Endothelial cell of umbilical vein (primary cell): ENCODE measurements at regions not wholly inside any gene's neighbourhood (a gene's known extent, or its start where the extent isn't known, plus 50 kb on each side); places are given as distances from the start of the nearest gene placed in this dataset.
"Not testable (repeated sequence)": the region's sequence is repeated elsewhere in the genome, so short reads cannot be mapped to it uniquely, and the experiment has no call there.

Experiments used
- BruUV-seq: library from RNA; stranded (reverse); fragments of 400-500 nt; replicated peaks from 2 replicates; lab custom pipeline; 2021; lab: Mats Ljungman, UMichigan
- CTCF ChIA-PET: fragments of 300-600, 350-600 bp; sonication (Branson Sonifier 250); formaldehyde crosslinking; loops from one replicate; lab custom pipeline; 2021; ENCODE audit warnings: antibody characterized with exemption, inconsistent platforms; lab: Charles Lee
- POLR2A ChIA-PET: fragments of 300-600, 350-600 bp; sonication (Branson Sonifier 250); formaldehyde crosslinking; loops from one replicate; lab custom pipeline; 2021; ENCODE audit warnings: antibody characterized with exemption, inconsistent platforms; lab: Charles Lee
- DNase-seq: peaks from one replicate; pipeline ENCODE4 v3.0.0-alpha.2; 2011; ENCODE audit warnings: low read depth, low spot score
- FAIRE-seq: peaks from 2 replicates; lab custom pipeline; 2011; peaks lifted over from hg19 to GRCh38; lab: Jason Lieb, UNC
- H2AFZ ChIP-seq: 2 replicates; pipeline ENCODE4 v1.6.0; 2012; ENCODE audit warnings: low read depth, low read length, control low read depth, inconsistent platforms
- H3K27ac ChIP-seq: 2 replicates; pipeline ENCODE4 v1.5.1; 2011; ENCODE audit warnings: low read depth, mild to moderate bottlenecking, control low read depth, low read length, moderate library complexity; ENCODE audit not compliant: insufficient read depth
- H3K27me3 ChIP-seq, 2 experiments: 2 replicates each; pipeline versions ENCODE4 v1.6.0 to v1.6.1; 2011; ENCODE audit warnings: low read length in 2 of 2, mixed read lengths in 1 of 2; ENCODE audit not compliant: control insufficient read depth in 2 of 2, insufficient read depth in 2 of 2
- H3K36me3 ChIP-seq, 2 experiments: 2 replicates in 1 of 2; 3 replicates in 1 of 2; pipeline ENCODE4 v1.5.1; 2011; ENCODE audit warnings: low read length in 2 of 2, mild to moderate bottlenecking in 1 of 2, moderate library complexity in 1 of 2; ENCODE audit not compliant: control insufficient read depth in 2 of 2, insufficient read depth in 2 of 2; ENCODE audit errors: extremely low read depth in 1 of 2
- H3K4me1 ChIP-seq: 3 replicates; pipeline ENCODE4 v1.5.1; 2011; ENCODE audit warnings: mild to moderate bottlenecking, low read length; ENCODE audit not compliant: control insufficient read depth, insufficient read depth; ENCODE audit errors: extremely low read depth
- H3K4me2 ChIP-seq: 2 replicates; pipeline ENCODE4 v1.6.1; 2011; ENCODE audit warnings: low read length, control low read depth, mixed read lengths; ENCODE audit not compliant: insufficient read depth
- H3K4me3 ChIP-seq, 3 experiments: fragments of 200-600 bp in 1 of 3; sonication (generic), shearing (Covaris generic) in 1 of 3; replicated peaks in 1 of 3; 2 replicates each; pipeline ENCODE4 v1.5.1; 2011 to 2016; ENCODE audit warnings: control low read depth in 3 of 3, low read length in 3 of 3, mild to moderate bottlenecking in 2 of 3, inconsistent platforms in 1 of 3, low read depth in 1 of 3, moderate library complexity in 1 of 3; ENCODE audit not compliant: insufficient read depth in 1 of 3
- H3K79me2 ChIP-seq: 2 replicates; pipeline ENCODE4 v1.6.0; 2012; ENCODE audit warnings: low read length, inconsistent platforms; ENCODE audit not compliant: control insufficient read depth, insufficient read depth
- H3K9ac ChIP-seq: replicated peaks from 2 replicates; pipeline ENCODE3; 2011; ENCODE audit warnings: low read length, control low read depth; ENCODE audit not compliant: insufficient read depth; ENCODE audit errors: extremely low read depth
- H3K9me1 ChIP-seq: replicated peaks from 3 replicates; pipeline ENCODE4 v1.6.0; 2011; ENCODE audit warnings: mild to moderate bottlenecking, low read length; ENCODE audit not compliant: control insufficient read depth, insufficient read depth; ENCODE audit errors: extremely low read depth
- H3K9me3 ChIP-seq: replicated peaks from 2 replicates; pipeline ENCODE4 v1.5.1; 2012; ENCODE audit warnings: low read length, inconsistent platforms; ENCODE audit not compliant: control insufficient read depth, insufficient read depth
- H4K20me1 ChIP-seq: replicated peaks from 2 replicates; pipeline ENCODE3; 2011; ENCODE audit warnings: mild to moderate bottlenecking, low read length; ENCODE audit not compliant: control insufficient read depth, insufficient read depth; ENCODE audit errors: extremely low read depth
- EZH2 ChIP-seq: IDR thresholded peaks from 2 replicates; pipeline ENCODE4 v1.6.1; 2012; ENCODE audit warnings: borderline replicate concordance, low read depth, mild to moderate bottlenecking, moderate library complexity, low read length, inconsistent platforms; ENCODE audit not compliant: severe bottlenecking
- FOS ChIP-seq: IDR thresholded peaks from 2 replicates; pipeline ENCODE4 v1.6.1; 2011; ENCODE audit warnings: mild to moderate bottlenecking, low read length, moderate library complexity, borderline replicate concordance; ENCODE audit not compliant: insufficient read depth
- GATA2 ChIP-seq: IDR thresholded peaks from 2 replicates; pipeline ENCODE4 v1.7.0; 2011; ENCODE audit warnings: low read depth, mild to moderate bottlenecking, moderate library complexity, mixed read lengths, low read length; ENCODE audit not compliant: insufficient read length, insufficient read depth
- JUN ChIP-seq: IDR thresholded peaks from 2 replicates; pipeline ENCODE4 v1.6.1; 2011; ENCODE audit warnings: borderline replicate concordance, low read depth; ENCODE audit not compliant: insufficient read length, insufficient read depth
- MYC ChIP-seq: IDR thresholded peaks from one replicate; pipeline ENCODE4 v1.6.1; 2011; ENCODE audit warnings: mild to moderate bottlenecking, low read depth, low read length
- POLR2A ChIP-seq: IDR thresholded peaks from 2 replicates; pipeline ENCODE4 v1.6.1; 2012; ENCODE audit warnings: low read depth, mild to moderate bottlenecking, control low read depth, low read length
- POLR2AphosphoS5 ChIP-seq: IDR thresholded peaks from 2 replicates; pipeline ENCODE4 v1.6.1; 2012; ENCODE audit warnings: low read depth, mild to moderate bottlenecking, control low read depth, low read length, moderate library complexity; ENCODE audit not compliant: insufficient read depth
- dilution Hi-C: fragments of 300-500 bp; cut with MboI; formaldehyde crosslinking; loops from one replicate; pipeline ENCODE4 v1.15.0; 2019; ENCODE audit warnings: low sequenced_read_pairs; ENCODE audit not compliant: extremely low pct_ligation_motif_present
- intact Hi-C: fragments of 100-400 bp; cut with micrococcal nuclease; formaldehyde crosslinking; loops from one replicate; pipeline ENCODE4 v1.10.0; 2022
- TF ChIP-seq, protein P1 (sequence below), 2 donors: IDR thresholded peaks; 1 replicate in 1 of 2; 2 replicates in 1 of 2; pipeline ENCODE4 v1.5.1; 2011; ENCODE audit warnings: low read length in 2 of 2, mild to moderate bottlenecking in 2 of 2, moderate library complexity in 2 of 2, control low read depth in 1 of 2, inconsistent platforms in 1 of 2, low read depth in 1 of 2; ENCODE audit not compliant: insufficient read depth in 1 of 2; ENCODE audit errors: extremely low read depth in 1 of 2
- TF ChIP-seq, protein P2 (sequence below): IDR thresholded peaks from 2 replicates; pipeline ENCODE4 v1.6.1; 2011; ENCODE audit not compliant: insufficient read depth, insufficient read length

DNA sequence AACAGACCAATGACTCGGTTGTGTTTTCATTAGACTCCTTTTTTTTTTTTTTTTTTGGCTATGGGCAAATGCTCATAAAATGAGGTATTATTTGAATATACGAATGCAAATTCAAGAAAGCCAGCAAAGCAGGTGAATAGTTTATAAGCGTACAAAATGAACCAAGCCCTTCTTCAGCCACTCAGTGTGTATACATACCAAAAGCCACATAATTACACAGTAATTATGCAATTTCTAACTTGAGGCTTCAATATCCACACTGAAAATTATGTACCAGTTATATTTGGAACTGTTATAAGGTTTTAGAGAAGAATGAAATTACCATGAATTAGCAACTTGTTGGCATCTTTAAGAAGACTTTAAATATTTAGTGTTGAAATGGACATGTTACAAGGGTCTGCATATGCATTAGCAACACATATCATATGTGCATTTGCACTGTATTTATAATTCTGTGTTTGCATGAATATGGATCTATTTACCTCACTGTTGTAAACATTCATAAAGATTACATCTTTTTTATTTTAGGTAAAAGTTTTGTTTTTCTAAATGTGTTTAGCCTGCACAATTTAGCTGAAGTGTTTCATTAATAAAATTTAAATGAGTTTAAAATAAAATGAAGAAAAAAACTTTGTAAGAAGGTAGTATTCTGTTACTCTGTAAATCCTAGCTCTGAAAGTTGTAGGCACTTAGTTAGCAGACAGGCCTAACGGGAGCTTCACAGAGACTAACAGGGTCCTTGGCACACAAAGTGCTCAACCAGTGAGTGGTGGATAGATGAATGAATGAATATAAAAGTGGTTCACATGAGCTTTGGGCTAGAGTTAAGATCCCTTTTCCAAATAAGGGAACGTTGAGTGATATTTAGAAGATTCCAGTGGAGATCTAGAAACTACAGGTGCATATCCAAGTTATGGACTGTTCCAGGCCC lies 241.0 kb upstream of the NFIA start:
- Histone ChIP-seq H3K9ac (no peak overlapping the region), H3K4me1 (no peaks in the 10 kb centered on the region), H3K27ac (no peak overlapping the region), H2AFZ (no peak overlapping the region), H3K4me2 (no peak overlapping the region), H3K4me3 (no peak overlapping the region), H3K79me2 (no peaks in the 10 kb centered on the region), H3K9me3 (no peaks in the 10 kb centered on the region), H3K9me1 (no peaks in the 10 kb centered on the region), H3K36me3 (no peaks in the 10 kb centered on the region), H4K20me1 (no peaks in the 10 kb centered on the region), H3K27me3 (peaks cover 0 to 4% of the 10 kb centered on the region in 2 experiments)
- POLR2A ChIA-PET = no interaction called here
- TF ChIP-seq POLR2AphosphoS5 = no peak
- TF ChIP-seq JUN = no peak
- no peak for TF ChIP-seq MYC
- no peak for TF ChIP-seq GATA2
- TF ChIP-seq, protein P1, sequence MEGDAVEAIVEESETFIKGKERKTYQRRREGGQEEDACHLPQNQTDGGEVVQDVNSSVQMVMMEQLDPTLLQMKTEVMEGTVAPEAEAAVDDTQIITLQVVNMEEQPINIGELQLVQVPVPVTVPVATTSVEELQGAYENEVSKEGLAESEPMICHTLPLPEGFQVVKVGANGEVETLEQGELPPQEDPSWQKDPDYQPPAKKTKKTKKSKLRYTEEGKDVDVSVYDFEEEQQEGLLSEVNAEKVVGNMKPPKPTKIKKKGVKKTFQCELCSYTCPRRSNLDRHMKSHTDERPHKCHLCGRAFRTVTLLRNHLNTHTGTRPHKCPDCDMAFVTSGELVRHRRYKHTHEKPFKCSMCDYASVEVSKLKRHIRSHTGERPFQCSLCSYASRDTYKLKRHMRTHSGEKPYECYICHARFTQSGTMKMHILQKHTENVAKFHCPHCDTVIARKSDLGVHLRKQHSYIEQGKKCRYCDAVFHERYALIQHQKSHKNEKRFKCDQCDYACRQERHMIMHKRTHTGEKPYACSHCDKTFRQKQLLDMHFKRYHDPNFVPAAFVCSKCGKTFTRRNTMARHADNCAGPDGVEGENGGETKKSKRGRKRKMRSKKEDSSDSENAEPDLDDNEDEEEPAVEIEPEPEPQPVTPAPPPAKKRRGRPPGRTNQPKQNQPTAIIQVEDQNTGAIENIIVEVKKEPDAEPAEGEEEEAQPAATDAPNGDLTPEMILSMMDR (IDR thresholded peaks at IDR 0.05; ENCODE audit: extremely low read depth in 1 of 2, insufficient read depth in 1 of 2, low read depth in 1 of 2, low read length in 2 of 2) = no peak
- no peak for TF ChIP-seq FOS
- TF ChIP-seq EZH2 = no peak
- TF ChIP-seq, protein P2, sequence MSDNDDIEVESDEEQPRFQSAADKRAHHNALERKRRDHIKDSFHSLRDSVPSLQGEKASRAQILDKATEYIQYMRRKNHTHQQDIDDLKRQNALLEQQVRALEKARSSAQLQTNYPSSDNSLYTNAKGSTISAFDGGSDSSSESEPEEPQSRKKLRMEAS = no peak
- TF ChIP-seq POLR2A = no peak
- intact Hi-C loops = no loop called here
- dilution Hi-C loops = no loop called here
- CTCF ChIA-PET = interaction anchor here (1.5 kb wide), 1 partner anchor 1012 kb away, joined by 3 read pairs; no protein-coding TSS in a partner anchor
- FAIRE-seq (no peak), DNase-seq (no peak)
- no TSS peak for BruUV-seq

DNA sequence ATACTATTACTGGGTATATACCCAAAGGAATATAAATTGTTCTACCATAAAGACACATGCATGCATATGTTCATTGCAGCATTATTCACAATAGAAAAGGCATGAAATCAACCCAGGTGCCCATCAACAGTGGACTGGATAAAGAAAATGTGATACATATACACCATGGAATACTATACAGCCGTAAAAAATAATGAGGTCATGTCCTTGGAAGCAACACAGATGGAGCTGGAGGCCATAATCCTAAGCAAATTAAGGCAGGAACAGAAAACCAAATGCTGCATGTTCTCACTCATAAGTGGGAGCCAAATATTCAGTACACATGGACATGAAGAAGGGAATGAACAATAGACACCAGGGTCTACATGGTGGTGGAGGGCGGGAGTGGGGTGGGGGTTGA lies 241.9 kb upstream of the NFIA start:
- H3K9me3 ChIP-seq, H3K9ac ChIP-seq, H3K4me2 ChIP-seq, H3K9me1 ChIP-seq, H3K4me3 ChIP-seq, BruUV-seq, intact Hi-C loops, CTCF ChIA-PET, H3K36me3 ChIP-seq, DNase-seq, H3K27ac ChIP-seq, H3K79me2 ChIP-seq, H2AFZ ChIP-seq, FAIRE-seq, H3K4me1 ChIP-seq, H4K20me1 ChIP-seq, H3K27me3 ChIP-seq, dilution Hi-C loops, POLR2A ChIA-PET: not testable (repeated sequence)
